Activated CD8-positive, alpha-beta T cell treated with anti-CD3 and anti-CD28 coated beads for 36 hours (primary cell): ENCODE measurements at regions not wholly inside any gene's neighbourhood (a gene's known extent, or its start where the extent isn't known, plus 50 kb on each side); places are given as distances from the start of the nearest gene placed in this dataset.

Experiments
- ATAC-seq: fragments of 200-7000 bp; cut with Tn5 transposase; one replicate; pipeline ENCODE4 v1.10.0; 2021; ENCODE audit warnings: mild to moderate bottlenecking, moderate library complexity
- CTCF ChIA-PET: fragments of 350-600 bp; sonication (Branson Sonifier 250); formaldehyde crosslinking; loops from one replicate; lab custom pipeline; 2021; ENCODE audit warnings: antibody characterized with exemption; lab: Charles Lee
- POLR2A ChIA-PET: fragments of 350-600 bp; sonication (Branson Sonifier 250); formaldehyde crosslinking; loops from one replicate; lab custom pipeline; 2021; ENCODE audit warnings: antibody characterized with exemption; lab: Charles Lee
- DNase-seq: peaks from one replicate; pipeline ENCODE4 v3.0.0-alpha.2; 2020
- H3K27ac Mint-ChIP-seq: one replicate; pipeline ENCODE4 v1.8.0; 2021; ENCODE audit warnings: mild to moderate bottlenecking, mixed read lengths
- H3K27me3 Mint-ChIP-seq: one replicate; pipeline ENCODE4 v1.8.0; 2021; ENCODE audit warnings: mixed read lengths
- H3K36me3 Mint-ChIP-seq: one replicate; pipeline ENCODE4 v1.8.0; 2021; ENCODE audit warnings: low read depth, mixed read lengths
- H3K4me1 Mint-ChIP-seq: one replicate; pipeline ENCODE4 v1.8.0; 2021; ENCODE audit warnings: low read depth, mixed read lengths
- H3K4me3 Mint-ChIP-seq: one replicate; pipeline ENCODE4 v1.8.0; 2021; ENCODE audit warnings: mild to moderate bottlenecking, moderate library complexity, mixed read lengths
- H3K9me3 Mint-ChIP-seq: one replicate; pipeline ENCODE4 v1.8.0; 2021; ENCODE audit warnings: mixed read lengths
- CTCF ChIP-seq: fragments of 200-600 bp; IDR thresholded peaks from one replicate; pipeline ENCODE4 v1.8.0; 2022; ENCODE audit warnings: antibody characterized with exemption, mild to moderate bottlenecking
- intact Hi-C: fragments of 100-400 bp; cut with micrococcal nuclease; formaldehyde crosslinking; loops from one replicate; pipeline ENCODE4 v1.10.0; 2022

- Mint-ChIP-seq H3K27ac (no peak overlapping the region), H3K36me3 (no peaks in the 10 kb centered on the region), H3K4me1 (peaks cover 11% of the 10 kb centered on the region), H3K27me3 (peaks cover 13% of the 10 kb centered on the region), H3K9me3 (no peaks in the 10 kb centered on the region), H3K4me3 (no peak overlapping the region)
- no peak for ATAC-seq
- intact Hi-C loops: no loop called here
- TF ChIP-seq CTCF: no peak
- ChIA-PET POLR2A (no interaction called here), CTCF (interaction anchor here (1.3 to 1.9 kb wide), 3 partner anchors 10 to 34 kb away, joined by 4 to 9 read pairs (median 4); no protein-coding TSS in a partner anchor)
- DNase-seq: no peak
Observed at GRCh38 chr17:37825851-37826250, 81.0 kb upstream of the HNF1B start.

GRCh38 chr17:37824534-37825485 lies 80.0 kb upstream of the HNF1B start:
- no peak overlapping the region for H3K27ac Mint-ChIP-seq
- DNase-seq (no peak), ATAC-seq (no peak)
- H3K9me3 Mint-ChIP-seq: no peaks in the 10 kb centered on the region
- ChIA-PET CTCF (interaction anchor here (1.1 to 1.9 kb wide), 3 partner anchors 9 to 33 kb away, joined by 3 to 9 read pairs (median 4); no protein-coding TSS in a partner anchor), POLR2A (no interaction called here)
- H3K27me3 Mint-ChIP-seq: peaks cover 11% of the 10 kb centered on the region
- H3K4me1 Mint-ChIP-seq: peaks cover 17% of the 10 kb centered on the region
- no peak for TF ChIP-seq CTCF
- no peaks in the 10 kb centered on the region for H3K36me3 Mint-ChIP-seq
- intact Hi-C loops: no loop called here
- no peak overlapping the region for H3K4me3 Mint-ChIP-seq

GRCh38 chr17:37823996-37824395 lies 79.1 kb upstream of the HNF1B start:
- H3K27me3 Mint-ChIP-seq: peaks cover 11% of the 10 kb centered on the region
- no peak overlapping the region for H3K27ac Mint-ChIP-seq
- POLR2A ChIA-PET: no interaction called here
- no peak for DNase-seq
- H3K36me3 Mint-ChIP-seq: no peaks in the 10 kb centered on the region
- no peaks in the 10 kb centered on the region for H3K9me3 Mint-ChIP-seq
- H3K4me3 Mint-ChIP-seq: no peak overlapping the region
- peaks cover 17% of the 10 kb centered on the region for H3K4me1 Mint-ChIP-seq
- intact Hi-C loops: no loop called here
- ATAC-seq: no peak
- CTCF ChIA-PET: interaction anchor here (1.9 kb wide), 1 partner anchor 8 kb away, joined by 9 read pairs; no protein-coding TSS in a partner anchor
- TF ChIP-seq CTCF: no peak

- H3K4me3 Mint-ChIP-seq: no peak overlapping the region
- DNase-seq (no peak), ATAC-seq (no peak)
- H3K9me3 Mint-ChIP-seq: no peaks in the 10 kb centered on the region
- intact Hi-C loops: no loop called here
- TF ChIP-seq CTCF: no peak
- ChIA-PET CTCF (interaction anchor here (1.1 kb wide), 1 partner anchor 15 kb away, joined by 3 read pairs; no protein-coding TSS in a partner anchor), POLR2A (no interaction called here)
- no peaks in the 10 kb centered on the region for H3K36me3 Mint-ChIP-seq
- H3K27ac Mint-ChIP-seq: no peak overlapping the region
- peaks cover 4% of the 10 kb centered on the region for H3K27me3 Mint-ChIP-seq
- H3K4me1 Mint-ChIP-seq: peaks cover 9% of the 10 kb centered on the region
Observed at GRCh38 chr17:37820995-37821713, 76.3 kb upstream of the HNF1B start.
